ENCODE measurements at regions not wholly inside any gene's neighbourhood (a gene's known extent, or its start where the extent isn't known, plus 50 kb on each side); places are given as distances from the start of the nearest gene placed in this dataset.

DNA sequence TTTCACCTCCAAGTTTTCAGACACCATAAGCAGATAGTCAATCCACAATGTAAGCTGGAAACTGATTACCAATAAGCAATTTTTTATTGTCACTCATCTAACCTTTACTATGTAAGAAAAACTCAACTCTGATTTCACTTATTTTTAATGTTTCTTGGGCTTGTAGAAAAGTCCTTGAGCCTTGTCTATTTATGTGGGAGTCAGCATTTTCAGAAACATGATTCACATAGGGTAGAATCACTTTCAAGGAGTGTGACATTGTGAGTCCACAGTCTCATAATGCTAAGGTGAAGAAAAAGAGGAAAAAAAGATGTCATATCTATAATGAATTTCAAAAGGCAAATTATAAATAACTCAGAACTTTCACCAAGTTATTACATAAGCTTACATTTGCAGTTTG, 2167.9 kb upstream of the C9orf72 start:
- TF ChIP-seq POLR2A (IDR thresholded peaks at IDR 0.05; ENCODE audit: low read length) (no peak), GATA1 (IDR thresholded peaks at IDR 0.05; ENCODE audit: low read depth, low read length) (no peak)

Measured in erythroblast (primary cell).